GM18870 (cell line): ENCODE measurements at regions not wholly inside any gene's neighbourhood (a gene's known extent, or its start where the extent isn't known, plus 50 kb on each side); places are given as distances from the start of the nearest gene placed in this dataset.
"Not testable (repeated sequence)": the region's sequence is repeated elsewhere in the genome, so short reads cannot be mapped to it uniquely, and the experiment has no call there.

Experiments
- ATAC-seq: cut with Tn5 transposase; IDR thresholded peaks from one replicate; pipeline ENCODE4 v1.9.1; 2021; ENCODE audit warnings: moderate library complexity; ENCODE audit not compliant: unreplicated experiment

DNA sequence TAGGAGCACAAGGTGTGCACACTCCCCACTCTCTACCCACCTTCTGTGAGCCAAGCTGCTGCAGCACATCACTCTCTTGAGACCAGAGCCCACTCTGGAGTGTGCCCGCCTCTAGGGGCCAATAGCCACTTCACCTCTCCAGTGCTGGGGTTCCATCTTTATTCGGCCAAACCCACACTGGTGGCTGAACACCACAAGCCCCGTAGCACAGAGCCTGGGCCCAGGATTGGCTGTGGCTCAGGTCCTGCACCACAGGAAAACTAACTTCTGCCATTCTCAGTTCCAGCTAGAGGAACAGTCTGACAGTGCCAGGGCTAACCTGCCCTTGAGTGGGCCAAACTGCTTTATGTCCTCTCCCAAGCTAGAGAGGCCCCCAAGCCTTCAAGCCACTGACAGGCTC is 111.0 kb upstream of the TOX3 start:
- ATAC-seq = no peak

DNA sequence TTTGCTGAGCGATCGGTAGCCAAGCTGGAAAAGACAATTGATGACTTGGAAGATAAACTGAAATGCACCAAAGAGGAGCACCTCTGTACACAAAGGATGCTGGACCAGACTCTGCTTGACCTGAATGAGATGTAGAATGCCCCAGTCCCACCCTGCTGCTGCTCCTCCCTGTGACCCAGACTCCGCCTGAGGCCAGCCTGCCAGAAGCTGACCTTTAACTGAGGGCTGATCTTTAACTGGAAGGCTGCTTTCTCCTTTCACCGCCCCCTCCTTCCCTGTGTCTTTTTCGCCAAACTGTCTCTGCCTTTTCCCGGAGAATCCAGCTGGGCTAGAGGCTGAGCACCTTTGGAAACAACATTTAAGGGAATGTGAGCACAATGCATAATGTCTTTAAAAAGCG is 109.0 kb upstream of the TOX3 start:
- ATAC-seq = not testable (repeated sequence)

DNA sequence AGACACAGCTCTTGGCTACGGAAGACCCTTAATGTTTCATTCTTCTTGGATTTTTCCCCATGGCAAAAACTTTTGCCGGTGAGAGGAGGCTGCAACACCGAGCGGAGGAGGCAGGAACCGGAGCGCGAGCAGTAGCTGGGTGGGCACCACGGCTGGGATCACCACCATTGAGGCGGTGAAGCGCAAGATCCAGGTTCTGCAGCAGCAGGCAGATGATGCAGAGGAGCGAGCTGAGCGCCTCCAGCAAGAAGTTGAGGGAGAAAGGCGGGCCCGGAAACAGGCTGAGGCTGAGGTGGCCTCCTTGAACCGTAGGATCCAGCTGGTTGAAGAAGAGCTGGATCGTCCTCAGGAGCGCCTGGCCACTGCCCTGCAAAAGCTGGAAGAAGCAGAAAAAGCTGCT is 108.2 kb upstream of the TOX3 start:
- ATAC-seq = not testable (repeated sequence)

DNA sequence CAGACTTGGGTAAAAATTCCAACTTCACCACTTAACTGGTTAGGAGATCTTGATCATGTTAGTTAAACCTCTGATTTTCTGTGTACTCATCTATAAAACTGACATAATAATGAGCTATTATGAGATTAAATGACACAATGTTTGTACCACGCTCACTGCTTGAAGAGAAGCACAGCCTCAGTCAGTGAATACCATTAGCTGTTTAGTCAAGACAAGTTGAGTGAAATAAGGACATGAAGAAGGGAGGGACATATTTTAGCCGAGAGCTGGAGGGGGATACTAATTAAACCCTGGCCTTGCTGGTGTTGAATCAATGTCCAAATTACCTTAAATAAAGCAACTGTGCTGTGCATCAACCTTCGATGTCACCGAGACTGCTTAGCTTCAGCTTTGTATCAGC is 105.1 kb upstream of the TOX3 start:
- no peak for ATAC-seq

DNA sequence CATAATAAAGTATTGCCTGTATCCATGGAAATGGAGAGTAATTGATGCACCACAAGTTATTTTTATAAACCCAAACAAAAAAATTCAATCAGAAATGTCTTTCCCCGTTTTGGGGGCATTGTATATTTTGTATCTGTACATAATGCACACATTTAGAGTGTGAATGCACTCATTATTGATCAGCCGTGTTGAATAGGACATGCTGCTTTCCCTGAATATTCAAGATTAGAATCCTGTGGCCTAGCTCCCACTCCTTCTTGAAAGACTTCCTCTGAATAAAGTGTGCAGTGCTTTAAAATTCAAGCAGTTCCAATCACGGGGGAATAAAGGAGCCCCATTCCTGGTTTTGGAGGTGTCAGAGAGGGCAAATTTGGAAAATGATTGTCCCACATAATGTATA is 103.8 kb upstream of the TOX3 start:
- no peak for ATAC-seq

DNA sequence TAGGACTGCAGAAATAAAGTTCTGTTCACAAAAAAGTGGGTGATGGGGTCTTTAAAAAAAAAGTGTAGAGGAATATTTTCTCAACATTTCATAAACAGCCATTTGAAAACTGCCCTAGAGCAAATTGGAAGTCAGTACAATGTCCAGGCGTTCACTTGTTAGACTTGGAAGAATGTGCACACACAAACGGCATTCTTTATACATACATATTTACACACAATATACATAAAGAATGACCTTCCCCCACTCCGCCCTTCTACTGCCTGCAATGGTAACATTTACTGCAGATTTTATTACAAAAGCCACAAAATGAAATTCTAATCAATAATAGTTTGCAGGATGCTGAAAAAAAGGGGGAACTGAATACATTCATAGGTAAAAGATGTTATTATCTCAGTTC is 103.4 kb upstream of the TOX3 start:
- ATAC-seq = no peak

DNA sequence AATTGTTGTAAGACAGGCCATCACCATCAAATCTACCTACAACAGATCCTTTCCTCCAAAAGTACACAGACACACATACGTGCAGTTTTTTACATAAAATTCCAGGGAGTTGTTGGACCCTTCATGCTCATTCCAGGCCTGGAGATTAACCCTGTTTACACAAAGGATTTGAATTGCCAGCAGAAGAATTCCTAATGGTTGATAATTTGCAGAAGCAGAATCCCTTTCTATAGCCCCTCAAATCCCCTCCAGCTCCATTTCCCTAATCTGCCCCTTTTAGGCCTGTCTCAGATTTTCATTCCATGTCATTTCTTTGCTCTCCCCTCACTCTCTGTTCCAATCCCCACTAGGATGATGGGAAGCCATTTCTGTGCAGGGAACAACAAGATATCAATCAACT is 102.9 kb upstream of the TOX3 start:
- no peak for ATAC-seq

DNA sequence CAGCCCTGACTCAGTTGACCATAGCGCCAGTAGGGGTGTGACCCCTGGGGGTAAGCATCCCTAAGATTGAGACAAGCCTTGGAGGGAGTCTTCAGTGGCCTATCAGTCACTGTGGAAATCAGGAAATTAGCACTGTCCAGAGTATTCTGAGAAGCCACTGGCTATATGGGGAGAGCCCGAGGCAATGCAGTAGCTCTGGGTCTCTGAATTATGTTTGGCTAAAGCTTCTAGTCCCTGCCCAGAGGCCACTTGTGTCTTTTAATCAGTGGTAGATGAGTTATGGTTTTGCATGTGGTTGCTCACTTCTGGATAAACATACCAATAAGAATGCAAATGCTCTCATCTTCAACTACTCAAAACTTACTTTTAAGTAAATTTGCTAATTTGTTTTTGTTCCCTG is 100.6 kb upstream of the TOX3 start:
- ATAC-seq = no peak

DNA sequence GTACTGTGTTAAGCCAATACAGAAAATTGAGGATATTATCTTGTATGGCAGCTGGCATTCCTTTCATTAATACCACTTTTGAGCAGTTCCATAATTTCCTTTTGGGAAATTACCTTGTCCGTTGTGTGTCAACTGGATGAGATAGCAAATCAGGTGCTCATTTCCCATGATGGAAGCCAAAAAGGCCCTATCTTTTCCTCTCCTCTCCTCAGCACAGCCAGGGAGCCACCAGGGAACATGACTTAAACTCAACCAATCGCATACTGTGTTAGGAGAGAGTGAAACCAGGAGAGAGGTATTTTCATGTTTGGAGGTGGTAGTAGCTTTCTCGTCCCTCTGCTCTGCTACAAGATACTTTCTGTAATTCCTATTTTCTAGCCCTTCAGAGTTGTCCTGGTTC is 96.1 kb upstream of the TOX3 start:
- no peak for ATAC-seq

DNA sequence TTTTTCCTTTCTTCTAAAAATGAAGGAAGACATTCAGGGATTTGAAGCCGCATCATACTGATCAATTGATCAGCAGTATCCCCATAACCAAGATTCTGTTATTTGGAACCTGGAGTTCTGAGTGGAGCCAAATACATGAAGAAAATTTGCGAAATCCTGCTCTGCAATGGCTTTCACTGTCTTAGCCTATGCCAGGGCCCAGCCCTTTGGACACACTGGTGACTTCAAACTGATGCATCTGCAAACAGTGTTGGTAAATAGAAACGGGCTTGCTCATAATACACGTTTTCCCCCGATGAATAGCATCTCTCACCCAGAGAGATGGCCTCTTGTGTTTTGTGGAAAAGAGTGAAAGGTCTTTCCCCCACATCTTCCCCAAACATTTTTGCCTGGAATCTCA is 87.6 kb upstream of the TOX3 start:
- ATAC-seq = no peak

DNA sequence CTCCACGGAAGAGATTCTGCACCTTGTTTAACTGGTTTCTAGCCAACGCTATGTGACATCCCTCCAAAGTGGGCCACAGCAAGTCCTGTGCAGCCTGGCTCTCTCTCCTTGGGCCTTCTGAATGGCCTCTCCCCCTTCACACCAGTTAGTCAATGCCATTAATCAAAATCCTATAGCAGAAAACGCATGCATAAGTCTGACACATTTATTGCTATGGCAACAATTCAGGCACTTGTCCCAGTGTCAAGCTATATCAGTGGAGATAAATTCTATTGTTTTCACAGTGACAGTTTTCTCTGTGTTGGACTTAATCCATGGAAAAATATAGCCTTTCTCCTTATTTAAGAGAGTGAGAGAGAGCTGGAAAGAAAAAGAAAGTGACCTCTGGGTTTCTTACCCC is 87.2 kb upstream of the TOX3 start:
- no peak for ATAC-seq

DNA sequence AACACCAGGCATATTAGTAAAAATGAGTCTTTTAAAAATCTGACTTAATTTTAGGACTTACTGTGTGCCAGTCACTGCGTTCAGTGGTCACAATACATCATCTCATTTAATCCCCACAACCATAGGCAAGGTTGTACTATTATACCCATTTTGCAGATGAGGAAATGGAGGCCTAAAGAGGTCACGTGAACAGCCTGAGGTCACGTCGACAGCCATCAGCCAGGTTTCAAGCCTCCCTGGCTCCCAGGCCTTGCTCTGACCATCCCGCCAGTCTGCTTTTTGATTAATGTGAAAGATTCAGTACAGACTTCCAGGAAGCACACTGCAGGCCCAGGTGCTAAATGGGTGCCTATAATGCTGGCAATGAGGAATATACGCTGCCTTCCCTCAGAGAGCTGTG is 86.3 kb upstream of the TOX3 start:
- ATAC-seq = no peak

DNA sequence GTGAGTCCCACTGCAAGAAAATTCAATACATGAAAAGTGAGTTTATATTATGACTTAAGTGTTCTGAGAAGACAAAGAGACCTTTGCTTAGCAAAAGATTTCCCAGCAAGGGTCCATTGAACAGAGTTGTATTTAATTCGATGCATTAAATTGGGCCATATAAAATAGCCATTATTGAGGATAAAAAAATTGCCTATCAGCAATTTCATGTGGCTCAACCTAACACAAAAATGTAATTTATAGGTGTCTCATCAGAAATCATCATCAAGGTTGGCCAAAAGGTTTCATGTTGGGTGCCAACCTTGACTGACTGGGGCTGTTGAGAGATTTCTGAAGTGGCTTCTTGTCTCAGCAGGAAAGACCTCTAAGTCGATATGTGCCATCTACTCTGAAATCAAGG is 84.8 kb upstream of the TOX3 start:
- ATAC-seq = no peak

DNA sequence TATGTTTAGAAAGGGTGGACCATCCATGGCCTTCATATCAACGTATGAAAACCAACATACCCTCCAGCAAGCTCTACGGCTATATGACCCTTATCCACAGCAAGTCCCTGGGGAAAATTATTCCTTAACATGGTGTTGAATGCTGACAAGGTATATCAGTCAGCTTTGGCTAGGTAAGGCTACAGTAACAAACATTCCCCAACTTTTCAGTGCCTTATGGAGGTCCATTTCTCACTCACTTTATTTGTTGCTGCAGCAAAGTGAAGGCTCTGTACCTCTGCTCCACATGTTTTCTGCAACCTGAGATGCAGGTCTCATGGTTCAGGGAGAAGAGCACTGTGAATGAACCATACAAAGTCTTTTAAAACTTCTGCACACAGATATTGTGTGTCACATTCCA is 83.8 kb upstream of the TOX3 start:
- ATAC-seq = no peak

DNA sequence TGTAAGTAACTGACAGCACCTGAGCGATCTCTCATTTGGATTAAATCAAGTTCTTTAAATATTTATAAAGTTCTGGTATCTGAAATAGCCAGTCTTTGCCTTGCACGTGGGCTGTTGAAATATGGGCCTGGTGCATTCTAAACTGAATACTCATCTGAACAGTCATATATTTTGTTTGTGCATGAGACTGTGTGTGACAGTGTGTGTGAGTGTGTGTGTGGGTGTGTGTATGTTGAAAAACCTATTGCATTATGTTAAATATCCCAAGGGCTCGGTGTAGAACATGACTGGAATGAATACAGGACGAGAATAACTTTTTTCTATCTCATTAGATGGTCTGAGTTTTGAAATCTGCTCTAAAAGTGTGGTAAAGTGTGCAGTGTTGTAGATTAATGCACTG is 82.4 kb upstream of the TOX3 start:
- no peak for ATAC-seq

DNA sequence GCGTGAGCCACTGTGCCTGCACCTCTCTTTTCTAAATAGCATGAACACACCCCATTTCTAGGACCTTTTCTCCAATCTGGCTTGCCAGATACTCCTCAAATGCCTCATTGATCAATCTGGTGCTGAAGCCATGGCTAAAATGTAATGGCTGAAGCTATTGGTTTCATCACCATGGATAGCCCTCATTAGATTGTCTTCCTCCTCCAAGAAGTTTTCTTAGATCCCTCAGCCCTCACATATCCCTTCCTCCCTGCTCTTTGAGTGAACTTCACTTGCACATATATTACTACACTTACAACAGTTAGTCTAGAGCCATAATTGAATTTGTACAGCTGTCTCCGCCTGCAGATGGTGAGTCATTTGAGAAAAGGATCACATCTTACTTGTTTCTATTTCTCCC is 77.9 kb upstream of the TOX3 start:
- no peak for ATAC-seq

DNA sequence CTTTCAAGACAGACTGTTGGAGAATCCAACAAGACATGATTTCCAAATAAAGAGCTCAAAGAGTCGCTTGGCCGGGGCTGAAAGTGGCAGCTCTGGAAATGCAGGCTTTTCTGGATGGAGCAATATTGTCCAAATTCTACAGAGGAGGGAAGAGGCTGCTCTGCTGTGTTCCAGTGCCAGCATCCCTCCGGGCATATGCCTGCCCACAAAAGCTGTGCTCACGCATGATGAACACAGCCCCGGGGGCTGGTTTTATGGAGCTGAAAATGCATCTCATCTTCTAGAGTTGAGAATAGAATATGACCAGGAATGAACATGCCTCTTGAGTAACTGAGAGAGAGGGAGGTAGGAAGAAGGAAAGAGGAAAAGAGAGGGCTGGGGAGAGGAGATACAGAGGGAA is 74.7 kb upstream of the TOX3 start:
- no peak for ATAC-seq

DNA sequence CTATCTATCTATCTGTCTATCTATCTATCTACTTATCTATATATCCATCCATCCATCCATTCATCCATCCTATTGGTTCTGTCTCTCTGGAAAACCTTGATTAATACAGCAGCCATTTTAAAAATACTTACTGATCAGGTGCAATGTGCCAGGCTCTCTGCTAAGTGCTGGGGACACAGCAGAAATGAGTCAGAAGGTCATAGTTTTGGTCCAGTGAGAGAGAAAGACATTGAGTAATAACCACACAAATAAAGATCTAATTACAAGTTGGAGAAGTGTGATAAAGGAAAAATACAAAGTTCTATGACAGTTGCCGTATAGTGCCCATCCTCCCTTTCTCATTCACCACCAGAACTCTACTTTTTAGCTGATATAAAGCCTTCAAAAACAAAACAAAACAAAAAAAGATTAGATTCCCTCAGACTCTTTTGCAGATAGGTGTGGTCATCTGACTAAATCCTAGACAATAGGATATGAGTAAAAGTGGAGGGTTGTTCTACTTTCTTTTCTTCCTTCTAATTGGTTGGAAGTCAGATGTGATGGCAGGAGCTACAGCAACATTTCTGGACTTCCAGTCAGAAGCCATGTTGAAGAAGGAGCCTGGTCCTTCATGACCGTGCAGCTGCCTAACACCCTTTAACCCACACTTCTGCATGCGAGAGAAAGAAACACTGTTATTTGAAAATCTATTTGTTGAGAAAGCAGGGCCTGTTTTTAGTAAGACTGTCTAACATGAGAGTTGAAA is 72.0 kb upstream of the TOX3 start:
- no peak for ATAC-seq

DNA sequence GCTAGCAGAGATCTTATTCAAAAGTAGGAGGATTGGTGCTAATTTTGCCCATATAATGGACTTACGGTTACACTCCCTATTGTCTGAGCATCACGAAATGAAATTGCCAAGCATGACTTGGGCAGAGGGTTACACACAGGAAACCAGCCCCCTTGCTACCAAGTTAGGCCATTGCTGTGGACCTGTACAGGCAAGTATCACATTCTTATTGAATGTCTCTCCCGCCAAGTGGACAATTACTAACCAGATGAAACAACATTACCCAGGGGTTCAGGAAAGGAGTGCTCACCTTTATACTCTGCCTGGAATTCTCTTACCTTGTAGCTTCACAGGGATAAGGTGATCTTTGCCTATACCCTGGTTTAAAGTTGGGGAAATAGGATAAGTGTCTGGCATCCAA is 70.6 kb upstream of the TOX3 start:
- ATAC-seq = no peak

DNA sequence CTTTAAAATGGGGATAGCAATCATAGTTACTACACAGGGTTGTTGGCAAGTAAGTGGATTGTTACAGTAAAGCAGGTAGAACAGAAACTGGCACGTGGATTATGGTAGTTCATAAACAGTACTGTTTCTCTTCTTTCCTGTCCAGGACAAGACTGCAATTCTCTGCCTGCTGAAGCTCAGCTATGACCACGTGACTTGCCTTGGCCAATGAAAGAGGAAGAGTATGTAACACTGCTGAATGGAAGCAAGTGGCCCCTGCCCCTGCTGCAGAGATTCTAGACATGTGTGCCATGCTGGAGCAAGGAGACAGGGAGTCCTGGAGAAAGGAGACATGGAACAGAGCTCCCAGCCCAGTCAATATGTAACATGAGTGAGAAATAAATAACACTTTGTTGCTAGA is 66.6 kb upstream of the TOX3 start:
- no peak for ATAC-seq

DNA sequence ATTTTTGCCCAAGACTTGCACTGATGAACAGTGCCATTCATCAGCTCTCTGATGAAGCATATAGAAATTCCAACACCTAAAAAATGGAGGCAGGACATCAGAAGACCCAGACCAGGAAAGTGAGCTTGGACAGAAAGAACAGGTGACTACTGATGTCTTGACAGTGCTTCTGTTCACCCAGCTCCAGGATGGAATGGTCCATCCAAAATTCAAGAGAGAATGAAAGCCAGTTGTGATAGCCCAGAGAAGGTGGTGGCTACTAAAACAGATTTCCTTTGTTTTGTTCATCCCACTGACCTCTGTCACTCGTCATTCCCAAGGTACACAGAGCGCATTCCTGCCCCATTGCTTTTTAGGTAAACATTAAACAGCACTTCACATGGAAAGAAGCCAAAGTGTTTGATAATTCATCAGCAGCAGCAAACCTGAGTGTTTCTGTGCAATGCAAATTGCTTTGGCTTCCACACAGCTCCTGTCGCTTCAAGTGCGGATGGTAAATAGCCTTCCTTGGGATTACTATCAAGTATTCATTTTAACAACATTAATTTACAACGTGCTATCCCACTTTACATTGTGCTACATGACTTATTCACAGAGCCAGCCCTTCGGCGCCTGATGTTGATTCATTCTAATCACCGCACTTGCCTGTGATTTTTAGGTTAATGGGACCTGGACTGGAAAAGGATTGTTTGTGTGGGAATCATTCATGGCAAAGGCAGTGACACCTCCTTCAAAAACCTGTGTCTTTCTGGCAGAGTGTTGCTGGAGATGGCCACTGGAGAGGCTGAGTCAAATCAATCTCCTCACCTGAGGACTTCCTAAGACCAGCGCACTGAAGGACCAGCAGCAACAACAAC is 65.1 kb upstream of the TOX3 start:
- no peak for ATAC-seq

DNA sequence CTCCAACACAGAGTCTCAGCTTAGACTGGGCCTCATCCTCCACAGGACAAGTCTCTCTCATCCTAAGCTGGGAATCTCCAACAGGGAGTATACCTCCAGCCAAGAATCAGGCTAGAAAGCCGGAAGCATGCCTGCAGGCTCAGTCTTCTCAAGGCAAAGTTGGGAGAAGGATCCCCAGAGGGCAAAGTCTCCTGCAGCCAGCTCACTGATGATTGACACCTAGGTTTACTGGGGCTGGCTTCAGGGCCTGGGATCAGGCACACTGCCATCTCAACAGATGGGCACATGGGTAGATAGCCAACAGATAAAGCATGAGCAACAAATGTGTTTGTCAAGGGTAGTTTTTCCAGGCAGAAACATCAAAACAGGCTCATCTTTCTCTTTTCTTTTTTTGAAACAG is 56.1 kb upstream of the TOX3 start:
- no peak for ATAC-seq
